ENCODE measurements at regions not wholly inside any gene's neighbourhood (a gene's known extent, or its start where the extent isn't known, plus 50 kb on each side); places are given as distances from the start of the nearest gene placed in this dataset.

- Histone ChIP-seq H3K36me3 (no peaks in the 10 kb centered on the region), H3K4me1 (peaks cover 0 to 5% of the 10 kb centered on the region in 2 donors), H3K27me3 (no peaks in the 10 kb centered on the region), H3K4me3 (no peak overlapping the region), H3K9me3 (no peaks in the 10 kb centered on the region), H3K27ac (no peak overlapping the region)
- no peak for TF ChIP-seq CTCF (IDR thresholded peaks at IDR 0.05)
- no peak for TF ChIP-seq POLR2A (IDR thresholded peaks at IDR 0.05)
- intact Hi-C loops (cut with DNase I; ENCODE audit: low total_unique reads) = no loop called here
- DNase-seq = no peak
Measured at GRCh38 chr3:107116251-107116650, 261.0 kb upstream of the CCDC54 start.

GRCh38 chr3:107117156-107117555 is 260.1 kb upstream of the CCDC54 start:
- Histone ChIP-seq H3K9me3 (no peaks in the 10 kb centered on the region), H3K36me3 (no peaks in the 10 kb centered on the region), H3K27ac (no peak overlapping the region), H3K4me3 (no peak overlapping the region), H3K4me1 (peaks cover 0 to 5% of the 10 kb centered on the region in 2 donors), H3K27me3 (no peaks in the 10 kb centered on the region)
- TF ChIP-seq CTCF (IDR thresholded peaks at IDR 0.05) = no peak
- TF ChIP-seq POLR2A (IDR thresholded peaks at IDR 0.05) = no peak
- intact Hi-C loops (cut with DNase I; ENCODE audit: low total_unique reads) = no loop called here
- no peak for DNase-seq

- DNase-seq = peak in 1 of 2 donors; percentile 36
- peak; percentile 31 to 43 (median 38) for TF ChIP-seq CTCF (IDR thresholded peaks at IDR 0.05)
- TF ChIP-seq POLR2A (IDR thresholded peaks at IDR 0.05) = no peak
Measured at GRCh38 chr3:107117922-107118536, 259.2 kb upstream of the CCDC54 start.

GRCh38 chr3:107124885-107125284 is 252.4 kb upstream of the CCDC54 start:
- H3K27me3 ChIP-seq = no peaks in the 10 kb centered on the region
- TF ChIP-seq POLR2A (IDR thresholded peaks at IDR 0.05) (no peak), CTCF (IDR thresholded peaks at IDR 0.05) (no peak)
- no peaks in the 10 kb centered on the region for H3K36me3 ChIP-seq
- H3K4me1 ChIP-seq = no peaks in the 10 kb centered on the region
- no peaks in the 10 kb centered on the region for H3K9me3 ChIP-seq
- DNase-seq = peak in 1 of 2 donors; percentile 29
- peak overlapping the region; percentile 34 to 37 for H3K27ac ChIP-seq
- H3K4me3 ChIP-seq = no peak overlapping the region
- intact Hi-C loops (cut with DNase I; ENCODE audit: low total_unique reads) = no loop called here

More at GRCh38 chr3:107117922-107118536, 259.2 kb upstream of the CCDC54 start:
- H3K36me3 ChIP-seq = no peaks in the 10 kb centered on the region
- peaks cover 0 to 5% of the 10 kb centered on the region in 2 donors for H3K4me1 ChIP-seq
- H3K27ac ChIP-seq = peak overlapping the region; percentile 28 to 32
- H3K27me3 ChIP-seq = no peaks in the 10 kb centered on the region
- no peak overlapping the region for H3K4me3 ChIP-seq
- H3K9me3 ChIP-seq = no peaks in the 10 kb centered on the region
- intact Hi-C loops (cut with DNase I; ENCODE audit: low total_unique reads) = no loop called here

- intact Hi-C loops (cut with DNase I; ENCODE audit: low total_unique reads) = no loop called here
- TF ChIP-seq POLR2A (IDR thresholded peaks at IDR 0.05) = no peak
- no peak for TF ChIP-seq CTCF (IDR thresholded peaks at IDR 0.05)
- no peaks in the 10 kb centered on the region for H3K27me3 ChIP-seq
Measured at GRCh38 chr3:107128946-107129345, 248.3 kb upstream of the CCDC54 start.

More at GRCh38 chr3:107128946-107129345, 248.3 kb upstream of the CCDC54 start:
- Histone ChIP-seq H3K36me3 (no peaks in the 10 kb centered on the region), H3K4me1 (no peaks in the 10 kb centered on the region), H3K27ac (no peak overlapping the region), H3K4me3 (no peak overlapping the region), H3K9me3 (no peaks in the 10 kb centered on the region)
- DNase-seq = no peak

Data from uterus (tissue), 3 donors.